DMS114 treated with DMSO at 0.1 percent for 48 hours (cell line): ENCODE measurements at regions not wholly inside any gene's neighbourhood (a gene's known extent, or its start where the extent isn't known, plus 50 kb on each side); places are given as distances from the start of the nearest gene placed in this dataset.
"Not testable (repeated sequence)": the region's sequence is repeated elsewhere in the genome, so short reads cannot be mapped to it uniquely, and the experiment has no call there.

Experiments
- DNase-seq: peaks from one replicate; lab custom pipeline; 2025; ENCODE audit not compliant: unreplicated experiment; lab: John Stamatoyannopoulos, UW

DNA sequence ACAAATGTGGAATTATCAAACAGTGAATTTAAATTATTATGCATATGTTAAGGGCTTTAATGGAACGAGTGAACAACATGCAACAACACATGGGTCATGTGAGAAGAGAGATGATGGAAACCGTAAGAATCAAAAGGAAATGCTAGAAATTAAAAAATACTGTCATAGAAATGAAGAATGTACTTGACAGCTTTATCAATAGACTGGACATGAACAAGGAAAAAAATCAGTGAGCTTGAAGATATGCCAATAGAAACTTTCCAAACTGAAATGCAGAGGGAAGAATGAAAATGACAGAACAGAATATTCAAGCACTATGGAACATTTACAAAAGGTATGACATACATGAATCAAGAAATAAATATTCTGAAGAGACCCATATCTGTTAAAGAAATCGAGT is 117.7 kb upstream of the KCNJ3 start:
- no peak for DNase-seq

DNA sequence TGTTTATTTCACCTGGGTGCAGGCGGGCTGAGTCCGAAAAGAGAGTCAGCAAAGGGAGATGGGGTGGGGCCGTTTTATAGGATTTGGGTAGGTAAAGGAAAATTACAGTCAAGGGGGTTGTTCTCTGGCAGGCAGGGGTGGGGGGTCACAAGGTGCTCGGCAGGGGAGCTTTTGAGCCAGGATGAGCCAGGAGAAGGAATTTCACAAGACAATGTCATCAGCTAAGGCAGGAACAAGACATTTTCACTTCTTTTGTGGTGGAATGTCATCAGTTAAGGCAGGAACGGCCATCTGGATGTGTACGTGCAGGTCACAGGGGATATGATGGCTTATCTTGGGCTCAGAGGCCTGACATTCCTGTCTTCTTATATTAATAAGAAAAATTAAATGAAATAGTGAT is 115.8 kb upstream of the KCNJ3 start:
- DNase-seq = not testable (repeated sequence)

DNA sequence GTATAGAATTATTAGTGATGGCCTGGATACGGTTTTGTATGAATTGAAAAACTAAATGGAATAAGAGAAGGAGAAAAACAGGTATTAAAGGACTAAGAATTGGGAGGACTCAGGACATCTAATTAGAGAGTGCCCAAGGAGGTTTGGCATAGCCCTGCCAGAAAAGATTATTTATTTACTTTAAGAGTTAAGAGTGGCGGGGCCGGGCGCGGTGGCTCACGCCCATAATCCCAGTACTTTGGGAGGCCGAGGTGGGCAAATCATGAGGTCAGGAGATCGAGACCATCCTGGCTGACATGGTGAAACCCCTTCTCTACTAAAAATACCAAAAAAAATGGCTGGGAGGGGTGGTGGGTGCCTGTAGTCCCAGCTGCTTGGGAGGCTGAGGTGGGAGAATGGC is 115.2 kb upstream of the KCNJ3 start:
- DNase-seq = not testable (repeated sequence)

DNA sequence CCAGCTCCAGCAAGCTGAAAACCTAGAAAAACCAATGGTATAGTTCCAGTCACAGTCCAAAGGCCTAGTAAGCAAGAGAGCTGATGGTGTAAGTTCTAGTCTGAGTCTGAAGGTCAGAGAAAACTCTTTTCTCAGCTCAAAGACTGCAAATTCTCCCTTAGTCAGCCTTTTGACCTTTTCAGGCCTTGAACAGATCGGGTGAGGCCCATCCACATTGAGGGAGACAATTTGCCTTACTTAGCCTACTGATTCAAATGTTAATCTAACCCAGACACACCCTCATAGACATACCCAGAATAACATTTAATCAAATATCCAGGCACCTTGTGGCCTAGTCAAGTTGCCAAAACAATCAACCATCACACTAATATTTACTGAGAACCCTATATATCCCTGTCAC is 110.8 kb upstream of the KCNJ3 start:
- DNase-seq = no peak

DNA sequence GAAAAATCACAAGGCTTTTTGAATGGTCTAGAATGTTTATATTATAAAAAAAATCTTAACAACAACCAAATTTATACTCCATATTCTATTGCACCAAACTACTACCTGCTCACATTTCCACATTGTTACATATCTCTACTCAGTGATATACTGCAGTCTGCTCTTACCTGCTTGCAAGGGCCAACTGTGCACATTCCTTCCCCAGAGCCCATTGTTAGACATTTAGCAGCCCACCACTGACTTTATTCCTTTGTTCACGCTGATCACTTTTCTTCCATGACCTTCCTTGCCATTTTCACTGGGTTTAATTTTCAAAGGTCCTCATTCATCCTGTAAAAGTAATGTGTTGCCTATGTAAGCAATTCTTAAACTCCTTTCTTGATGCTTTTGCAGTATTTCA is 109.7 kb upstream of the KCNJ3 start:
- no peak for DNase-seq

DNA sequence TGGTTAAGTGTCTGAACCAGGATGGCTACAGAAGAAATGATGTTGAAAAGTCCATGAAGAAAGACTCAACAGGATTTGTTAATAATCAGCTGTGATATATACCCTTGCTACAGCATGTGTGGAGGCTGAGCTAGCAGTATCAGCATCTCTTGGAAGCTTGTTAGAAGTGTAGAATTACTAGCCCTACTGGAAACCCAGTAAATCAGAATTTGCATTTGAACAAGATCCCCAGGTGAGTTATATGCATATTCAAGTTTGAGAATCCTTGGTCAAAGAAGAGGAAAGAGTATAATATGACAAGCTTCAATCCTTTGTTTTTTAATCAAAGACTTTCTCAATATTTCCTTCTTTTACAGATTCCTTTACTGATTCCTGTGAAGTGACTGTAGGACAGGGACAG is 109.0 kb upstream of the KCNJ3 start:
- no peak for DNase-seq

DNA sequence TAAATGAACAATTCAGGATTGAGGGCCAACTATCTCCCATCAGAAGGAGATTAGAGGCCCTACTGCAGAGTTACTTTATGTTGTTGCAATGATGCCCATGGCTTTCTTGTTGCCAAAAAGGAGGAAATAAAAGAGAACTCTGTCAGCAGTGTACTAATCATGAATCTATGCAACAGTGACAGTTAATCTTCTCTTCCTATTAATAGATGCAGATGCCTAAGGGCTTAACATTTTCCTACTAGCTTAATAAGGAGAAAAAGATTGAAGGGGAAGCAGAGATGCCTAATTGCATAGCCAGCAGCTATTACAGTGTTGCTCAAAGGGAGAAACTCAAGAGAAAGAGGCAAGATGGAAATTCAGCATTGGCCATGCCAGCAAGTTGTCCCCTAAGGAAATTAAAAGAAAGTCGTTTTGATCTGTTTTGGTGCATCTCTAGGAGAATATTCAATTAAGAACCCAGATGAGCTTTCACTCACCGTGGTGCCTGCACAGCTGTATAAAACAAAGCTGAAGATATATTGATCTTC is 107.1 kb upstream of the KCNJ3 start:
- DNase-seq = no peak

DNA sequence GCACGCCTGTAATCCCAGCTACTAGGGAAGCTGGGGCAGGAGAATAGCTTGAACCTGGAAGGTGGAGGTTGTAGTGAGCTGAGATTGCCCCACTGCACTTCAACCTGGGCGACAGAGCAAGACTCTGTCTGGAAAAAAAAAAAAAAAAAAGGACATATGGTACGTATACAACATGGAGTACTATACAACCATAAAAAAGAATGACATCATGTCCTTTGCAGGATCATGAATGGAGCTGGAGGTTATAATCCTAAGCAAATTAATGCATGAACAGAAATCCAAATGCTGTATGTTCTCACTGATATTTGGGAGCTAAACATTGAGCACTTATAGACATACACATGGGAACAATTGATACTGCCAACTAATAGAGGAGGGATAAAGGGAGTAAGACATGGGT is 99.3 kb upstream of the KCNJ3 start:
- no peak for DNase-seq

DNA sequence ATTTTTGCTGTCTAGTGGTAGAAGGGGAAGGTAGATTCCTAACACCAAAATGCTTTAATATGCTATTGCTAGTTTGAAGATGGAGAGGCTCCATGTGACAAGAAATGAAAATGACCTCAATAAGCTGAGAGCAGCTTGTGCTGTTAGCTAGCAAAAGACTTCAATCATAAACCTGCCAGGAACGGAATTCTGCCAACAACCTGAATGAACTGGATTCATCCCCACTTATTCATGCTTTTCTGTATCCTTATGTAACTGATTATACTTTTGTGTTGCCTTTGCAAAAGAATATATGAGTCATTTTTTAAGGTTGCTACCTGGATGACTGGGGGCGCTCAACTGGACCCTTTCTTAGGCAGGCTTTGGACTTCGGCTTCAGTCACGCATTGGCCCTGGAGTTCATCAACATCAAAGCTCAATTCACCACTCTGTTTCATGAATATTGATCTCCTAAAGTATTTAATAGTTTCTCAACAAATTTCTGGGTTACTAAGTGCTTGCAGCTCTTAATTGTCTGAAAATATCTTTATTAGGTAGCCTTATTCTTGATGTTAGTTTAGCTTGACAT is 97.5 kb upstream of the KCNJ3 start:
- no peak for DNase-seq

DNA sequence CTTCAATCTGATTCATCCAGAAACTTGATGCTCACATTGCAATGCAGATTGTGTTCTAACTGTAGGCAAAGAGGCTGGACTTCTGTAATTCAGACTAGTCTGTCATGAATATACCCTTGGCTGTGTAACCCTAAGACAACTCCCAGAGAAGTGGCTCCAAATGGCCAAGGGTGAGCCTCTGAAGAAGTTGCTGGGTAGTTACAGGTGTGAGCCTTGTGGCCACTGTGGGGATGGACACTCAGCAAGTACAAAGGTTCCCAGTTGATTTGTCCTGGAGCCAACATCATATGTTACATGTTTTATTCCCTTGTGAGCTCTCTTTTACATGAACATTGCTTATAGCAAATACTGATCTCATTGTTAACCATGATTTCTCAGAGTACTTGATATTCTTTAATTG is 94.8 kb upstream of the KCNJ3 start:
- DNase-seq = no peak

DNA sequence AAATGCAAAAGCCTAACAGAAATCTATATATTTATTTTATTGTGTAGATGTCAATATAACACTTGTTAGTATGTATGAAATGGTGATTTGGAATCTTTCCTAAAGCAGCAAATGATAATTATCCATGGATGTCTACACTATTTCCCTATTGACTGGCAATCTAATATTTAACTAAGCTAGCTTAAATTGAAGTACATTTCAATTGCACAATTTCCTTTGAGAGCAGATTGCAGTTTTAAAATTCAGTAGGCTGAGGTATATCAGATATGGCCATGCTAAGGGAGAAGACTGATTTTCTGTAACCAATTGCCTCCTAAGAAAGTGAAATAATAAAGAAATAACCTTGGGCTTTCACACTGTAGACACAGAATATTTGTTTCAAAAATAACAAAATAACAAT is 90.1 kb upstream of the KCNJ3 start:
- DNase-seq = no peak

DNA sequence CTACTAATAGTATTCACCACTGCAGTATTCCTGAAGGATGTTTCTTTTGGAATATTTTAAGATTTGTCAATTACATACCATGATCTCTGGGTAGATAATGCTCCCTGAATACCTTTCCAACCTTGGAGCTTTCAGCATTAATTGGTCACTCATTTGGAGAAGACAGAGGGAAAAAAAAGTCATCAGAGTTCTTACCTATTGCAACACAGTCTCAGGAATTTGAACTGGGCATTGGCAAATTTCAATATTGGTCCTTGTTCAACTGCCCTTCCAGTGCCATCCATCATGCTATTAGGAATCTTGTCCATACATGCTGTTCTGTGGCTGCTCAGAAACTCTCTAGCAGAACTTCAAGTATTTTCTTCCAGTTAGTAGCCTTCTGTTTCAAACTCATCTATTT is 83.6 kb upstream of the KCNJ3 start:
- DNase-seq = no peak

DNA sequence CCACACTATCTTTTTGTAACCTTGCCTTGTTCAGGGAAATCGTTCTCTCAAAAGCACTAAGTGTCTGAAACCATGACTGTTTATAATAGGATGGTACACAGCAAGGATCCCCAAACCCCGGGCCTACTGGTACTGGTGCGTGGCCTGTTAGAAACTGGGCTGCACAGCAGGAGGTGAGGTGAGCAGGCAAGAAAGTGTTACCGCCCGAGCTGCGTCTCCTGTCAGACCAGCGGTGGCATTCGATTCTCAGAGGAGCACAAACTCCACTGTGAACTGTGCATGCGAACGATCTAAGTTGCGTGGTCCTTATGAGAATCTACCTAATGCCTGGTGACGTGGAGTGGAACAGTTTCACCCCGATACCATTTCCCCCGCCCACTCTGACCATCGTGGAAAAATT is 81.8 kb upstream of the KCNJ3 start:
- DNase-seq = no peak

DNA sequence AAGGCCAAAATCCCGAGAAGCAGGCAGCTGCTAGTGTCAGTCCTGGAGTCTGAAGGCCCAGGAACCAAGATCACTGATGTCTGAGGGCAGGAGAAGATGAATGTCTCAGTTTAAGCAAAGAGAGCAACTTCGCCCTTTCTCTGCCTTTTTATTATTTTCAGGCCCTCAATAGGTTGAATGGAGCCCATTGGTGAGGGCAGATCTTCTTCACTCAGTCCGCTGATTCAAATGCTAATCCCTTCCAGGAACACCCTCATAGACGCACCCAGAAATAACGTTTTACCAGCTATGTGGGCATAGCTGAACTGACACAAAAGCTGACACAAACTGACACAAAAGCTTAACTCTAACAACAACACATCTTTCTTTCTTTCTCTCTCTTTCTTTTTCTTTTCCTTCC is 78.0 kb upstream of the KCNJ3 start:
- DNase-seq = no peak

DNA sequence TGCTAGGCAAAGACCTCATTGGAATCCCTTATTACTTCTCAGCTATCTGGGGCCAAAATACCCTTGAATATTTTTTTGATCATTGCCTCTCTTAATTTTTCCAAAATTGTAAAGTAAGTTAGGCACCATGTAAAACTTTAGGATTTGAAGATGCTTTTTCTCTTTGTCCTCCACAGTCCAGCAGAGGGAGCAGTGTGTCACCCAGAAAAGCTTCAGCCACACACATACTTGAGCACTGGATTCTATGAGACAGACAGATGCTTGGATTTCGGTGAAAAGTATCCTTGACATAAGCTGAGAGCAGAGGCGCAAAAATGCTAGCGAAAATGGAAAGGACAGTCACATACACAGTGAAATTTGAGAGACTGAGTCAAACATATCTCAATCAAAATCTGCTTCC is 74.7 kb upstream of the KCNJ3 start:
- peak; percentile 1 for DNase-seq

DNA sequence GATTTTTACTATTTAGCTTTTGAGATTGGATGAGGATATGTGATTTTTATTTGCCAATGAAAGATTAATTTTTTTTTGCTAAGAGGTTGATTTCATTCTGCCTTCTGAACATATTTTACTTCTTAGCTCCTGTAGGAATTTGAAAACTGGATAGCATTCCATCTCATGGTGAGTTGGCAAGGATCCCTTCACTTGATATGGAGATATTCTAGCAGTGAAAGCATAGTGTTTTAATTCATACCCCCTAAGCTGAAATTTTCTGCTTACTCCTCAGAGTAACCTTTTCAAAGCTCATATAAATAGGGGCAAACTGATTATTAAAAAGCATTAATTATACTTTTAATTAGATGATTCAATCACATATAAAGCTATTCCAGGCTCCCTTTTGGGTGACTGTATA is 61.0 kb upstream of the KCNJ3 start:
- no peak for DNase-seq

DNA sequence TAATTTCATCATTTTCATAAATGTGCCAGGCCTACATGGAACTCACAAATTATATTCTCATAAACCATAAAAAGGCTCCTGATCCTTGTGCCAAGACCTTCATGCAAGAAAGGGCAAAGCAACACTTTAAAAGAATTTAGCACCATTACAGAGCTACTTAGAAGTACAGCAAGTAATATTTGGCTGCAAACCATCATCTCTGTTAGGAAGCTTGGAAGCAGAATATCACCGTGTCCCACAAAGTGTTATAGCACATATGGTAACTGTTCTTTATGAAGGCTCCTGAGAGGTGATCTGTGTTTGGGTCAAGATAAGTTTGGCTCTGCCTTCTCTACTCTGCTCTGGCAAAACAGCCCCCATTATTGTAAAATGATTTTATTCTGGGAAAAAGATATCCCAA is 59.7 kb upstream of the KCNJ3 start:
- DNase-seq = no peak

DNA sequence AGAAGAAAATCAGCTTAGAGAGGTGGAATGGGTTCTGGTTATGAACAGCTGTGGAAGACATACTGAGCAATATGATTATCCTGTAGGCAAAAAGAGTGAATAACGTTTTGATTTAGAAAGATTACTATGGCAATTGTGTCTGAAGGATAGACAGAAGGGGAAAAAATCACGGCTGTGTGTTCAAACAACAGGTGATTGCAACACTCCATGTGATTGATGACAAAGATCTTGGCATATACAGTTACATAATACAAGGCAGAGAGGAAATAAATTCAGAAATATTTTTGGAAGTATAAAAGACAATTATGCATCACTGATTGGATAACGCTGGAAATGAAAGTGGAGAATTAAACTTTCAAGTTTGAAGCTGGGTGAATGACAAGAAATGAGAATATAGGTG is 58.5 kb upstream of the KCNJ3 start:
- no peak for DNase-seq
